ENCODE measurements at regions not wholly inside any gene's neighbourhood (a gene's known extent, or its start where the extent isn't known, plus 50 kb on each side); places are given as distances from the start of the nearest gene placed in this dataset.

GRCh38 chr12:100724071-100724470 lies 70.5 kb upstream of the ANO4 start:
- DNase-seq (ENCODE audit: low read depth in 1 of 2, low spot score in 1 of 2) = no peak
- H3K27ac ChIP-seq (replicated peaks) = no peak overlapping the region
- TF ChIP-seq POLR2AphosphoS5 (IDR thresholded peaks at IDR 0.05; ENCODE audit: low read depth) (no peak), REST (IDR thresholded peaks at IDR 0.05; ENCODE audit: insufficient replicate concordance, low read depth) (no peak), GABPA (IDR thresholded peaks at IDR 0.05; ENCODE audit: low read depth) (no peak), CTCF (IDR thresholded peaks at IDR 0.05; ENCODE audit: insufficient read depth, low read length) (no peak), SPI1 (IDR thresholded peaks at IDR 0.05; ENCODE audit: borderline replicate concordance, low read depth) (no peak)
- no peak overlapping the region for H3K4me3 ChIP-seq (replicated peaks; ENCODE audit: insufficient read depth, low read length)
- H3K27me3 ChIP-seq (ENCODE audit: insufficient read depth, poor library complexity, severe bottlenecking) = peaks cover 12% of the 10 kb centered on the region

- Histone ChIP-seq H3K27ac (replicated peaks) (no peak overlapping the region), H3K27me3 (ENCODE audit: insufficient read depth, poor library complexity, severe bottlenecking) (no peaks in the 10 kb centered on the region), H3K4me3 (replicated peaks; ENCODE audit: insufficient read depth, low read length) (no peak overlapping the region)
- TF ChIP-seq GABPA (IDR thresholded peaks at IDR 0.05; ENCODE audit: low read depth) = no peak
- no peak for TF ChIP-seq SPI1 (IDR thresholded peaks at IDR 0.05; ENCODE audit: borderline replicate concordance, low read depth)
- no peak for TF ChIP-seq REST (IDR thresholded peaks at IDR 0.05; ENCODE audit: insufficient replicate concordance, low read depth)
- TF ChIP-seq POLR2AphosphoS5 (IDR thresholded peaks at IDR 0.05; ENCODE audit: low read depth) = no peak
- TF ChIP-seq CTCF (IDR thresholded peaks at IDR 0.05; ENCODE audit: insufficient read depth, low read length) = peak; percentile 18
- no peak for DNase-seq (ENCODE audit: low read depth in 1 of 2, low spot score in 1 of 2)
Observed at GRCh38 chr12:100733817-100734593, 60.6 kb upstream of the ANO4 start.

GRCh38 chr12:100737168-100737567 lies 57.4 kb upstream of the ANO4 start:
- TF ChIP-seq POLR2AphosphoS5 (IDR thresholded peaks at IDR 0.05; ENCODE audit: low read depth) (no peak), CTCF (IDR thresholded peaks at IDR 0.05; ENCODE audit: insufficient read depth, low read length) (no peak), SPI1 (IDR thresholded peaks at IDR 0.05; ENCODE audit: borderline replicate concordance, low read depth) (no peak), REST (IDR thresholded peaks at IDR 0.05; ENCODE audit: insufficient replicate concordance, low read depth) (no peak), GABPA (IDR thresholded peaks at IDR 0.05; ENCODE audit: low read depth) (no peak)
- Histone ChIP-seq H3K27ac (replicated peaks) (no peak overlapping the region), H3K4me3 (replicated peaks; ENCODE audit: insufficient read depth, low read length) (no peak overlapping the region), H3K27me3 (ENCODE audit: insufficient read depth, poor library complexity, severe bottlenecking) (no peaks in the 10 kb centered on the region)
- DNase-seq (ENCODE audit: low read depth in 1 of 2, low spot score in 1 of 2) = no peak

Measured in HL-60 (cell line).